ENCODE measurements at regions not wholly inside any gene's neighbourhood (a gene's known extent, or its start where the extent isn't known, plus 50 kb on each side); places are given as distances from the start of the nearest gene placed in this dataset.

DNA sequence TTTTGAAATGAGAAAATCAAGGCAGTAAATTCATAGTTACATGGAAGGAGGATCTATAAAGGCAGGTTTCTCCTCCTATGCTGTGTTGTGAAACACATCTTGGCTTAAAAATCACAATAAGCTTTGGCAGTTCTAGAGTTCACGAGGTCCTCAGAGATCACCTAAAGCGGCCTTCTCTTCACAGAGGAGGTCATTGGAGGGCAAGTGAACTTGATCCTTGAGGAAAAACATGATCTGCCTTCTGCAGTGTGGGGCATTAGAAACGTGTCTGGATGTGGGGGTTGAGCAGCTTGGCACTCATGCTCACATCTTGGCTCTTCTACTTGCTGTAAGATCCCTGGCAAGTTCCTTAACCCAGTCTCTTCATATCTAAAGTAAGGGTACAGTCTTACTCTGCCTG, 96.1 kb upstream of the BMPER start:
- H3K27me3 ChIP-seq (ENCODE audit: control insufficient read depth in 2 of 2, insufficient read depth in 2 of 2, low read length in 2 of 2) = no peaks in the 10 kb centered on the region
- no peak for TF ChIP-seq CTCF (IDR thresholded peaks at IDR 0.05)
- H3K9me3 Mint-ChIP-seq = peaks cover 0 to 5% (median 0%) of the 10 kb centered on the region in 7 donors
- no peak overlapping the region for H3K27ac Mint-ChIP-seq
- no peak overlapping the region for H3K4me3 Mint-ChIP-seq
- intact Hi-C loops (cut with micrococcal nuclease) = no loop called here
- H3K79me2 ChIP-seq (ENCODE audit: insufficient read depth, low read length) = no peaks in the 10 kb centered on the region
- DNase-seq = no peak
- H3K4me2 ChIP-seq (replicated peaks; ENCODE audit: extremely low read depth, low read length, poor library complexity, severe bottlenecking) = no peak overlapping the region
- H3K4me1 ChIP-seq (ENCODE audit: control insufficient read depth in 1 of 2, insufficient read depth in 2 of 2, low read length in 2 of 2) = no peaks in the 10 kb centered on the region
- no peaks in the 10 kb centered on the region for H3K27me3 Mint-ChIP-seq (ENCODE audit: low read depth in 3 of 3)
- H3K27ac ChIP-seq (ENCODE audit: low read depth in 1 of 2, low read length in 2 of 2) = no peak overlapping the region
- WGBS (ENCODE audit: insufficient coverage) = 100% methylated on average over 2 of the region's 3 CpGs
- H3K4me1 Mint-ChIP-seq = no peaks in the 10 kb centered on the region
- H4K20me1 ChIP-seq (ENCODE audit: insufficient read depth, low read length) = no peaks in the 10 kb centered on the region
- no peaks in the 10 kb centered on the region for H3K9me3 ChIP-seq (replicated peaks in 1 of 2; ENCODE audit: control insufficient read depth in 1 of 2, insufficient read depth in 1 of 2, low read length in 2 of 2)
- H2AFZ ChIP-seq (ENCODE audit: insufficient read depth, low read depth, low read length, poor library complexity, severe bottlenecking) = no peak overlapping the region
- H3K4me3 ChIP-seq (replicated peaks in 1 of 3; ENCODE audit: low read depth in 2 of 3, low read length in 3 of 3) = no peak overlapping the region
- no peaks in the 10 kb centered on the region for H3K36me3 ChIP-seq (replicated peaks in 1 of 2; ENCODE audit: control insufficient read depth in 1 of 2, insufficient read depth in 2 of 2, low read length in 2 of 2)
- no peaks in the 10 kb centered on the region for H3K36me3 Mint-ChIP-seq
- no peak overlapping the region for H3K9ac ChIP-seq (ENCODE audit: insufficient read depth, low read length, poor library complexity, severe bottlenecking)

DNA sequence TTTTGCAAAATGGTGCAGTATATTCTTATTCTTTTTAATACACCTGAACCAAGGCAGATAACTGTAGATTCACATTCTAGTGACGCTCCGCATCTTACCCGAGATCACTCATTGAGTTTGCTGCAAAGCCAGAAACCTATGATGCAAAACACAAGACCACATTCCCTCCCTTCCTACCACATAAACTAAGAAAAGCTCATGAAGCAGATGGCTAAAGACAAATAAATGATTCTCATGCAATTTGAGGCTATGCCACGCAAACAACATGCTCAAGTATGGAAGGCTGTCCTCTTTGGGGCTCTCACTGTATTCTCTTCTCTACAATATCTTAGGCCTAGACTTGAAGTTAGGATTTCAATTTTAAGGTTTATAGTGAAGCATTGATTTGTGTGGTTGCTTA, 95.0 kb upstream of the BMPER start:
- Histone ChIP-seq H3K4me2 (replicated peaks; ENCODE audit: extremely low read depth, low read length, poor library complexity, severe bottlenecking) (no peak overlapping the region), H3K79me2 (ENCODE audit: insufficient read depth, low read length) (no peaks in the 10 kb centered on the region), H3K4me3 (replicated peaks in 1 of 3; ENCODE audit: low read depth in 2 of 3, low read length in 3 of 3) (no peak overlapping the region), H3K27ac (ENCODE audit: low read depth in 1 of 2, low read length in 2 of 2) (no peak overlapping the region), H4K20me1 (ENCODE audit: insufficient read depth, low read length) (no peaks in the 10 kb centered on the region), H3K27me3 (ENCODE audit: control insufficient read depth in 2 of 2, insufficient read depth in 2 of 2, low read length in 2 of 2) (no peaks in the 10 kb centered on the region), H3K9me3 (replicated peaks in 1 of 2; ENCODE audit: control insufficient read depth in 1 of 2, insufficient read depth in 1 of 2, low read length in 2 of 2) (no peaks in the 10 kb centered on the region), H3K9ac (ENCODE audit: insufficient read depth, low read length, poor library complexity, severe bottlenecking) (no peak overlapping the region), H2AFZ (ENCODE audit: insufficient read depth, low read depth, low read length, poor library complexity, severe bottlenecking) (no peak overlapping the region), H3K4me1 (ENCODE audit: control insufficient read depth in 1 of 2, insufficient read depth in 2 of 2, low read length in 2 of 2) (no peaks in the 10 kb centered on the region), H3K36me3 (replicated peaks in 1 of 2; ENCODE audit: control insufficient read depth in 1 of 2, insufficient read depth in 2 of 2, low read length in 2 of 2) (no peaks in the 10 kb centered on the region)
- H3K36me3 Mint-ChIP-seq = no peaks in the 10 kb centered on the region
- H3K9me3 Mint-ChIP-seq = peaks cover 0 to 5% (median 0%) of the 10 kb centered on the region in 7 donors
- no CpG with 5 or more reads among the region's 4 CpGs for WGBS (ENCODE audit: insufficient coverage)
- DNase-seq = no peak
- no peaks in the 10 kb centered on the region for H3K27me3 Mint-ChIP-seq (ENCODE audit: low read depth in 3 of 3)
- peaks cover 2% of the 10 kb centered on the region for H3K4me1 Mint-ChIP-seq
- no peak for TF ChIP-seq CTCF (IDR thresholded peaks at IDR 0.05)
- no peak overlapping the region for H3K27ac Mint-ChIP-seq
- H3K4me3 Mint-ChIP-seq = no peak overlapping the region
- intact Hi-C loops (cut with micrococcal nuclease) = no loop called here
